ENCODE measurements at regions not wholly inside any gene's neighbourhood (a gene's known extent, or its start where the extent isn't known, plus 50 kb on each side); places are given as distances from the start of the nearest gene placed in this dataset.

DNA sequence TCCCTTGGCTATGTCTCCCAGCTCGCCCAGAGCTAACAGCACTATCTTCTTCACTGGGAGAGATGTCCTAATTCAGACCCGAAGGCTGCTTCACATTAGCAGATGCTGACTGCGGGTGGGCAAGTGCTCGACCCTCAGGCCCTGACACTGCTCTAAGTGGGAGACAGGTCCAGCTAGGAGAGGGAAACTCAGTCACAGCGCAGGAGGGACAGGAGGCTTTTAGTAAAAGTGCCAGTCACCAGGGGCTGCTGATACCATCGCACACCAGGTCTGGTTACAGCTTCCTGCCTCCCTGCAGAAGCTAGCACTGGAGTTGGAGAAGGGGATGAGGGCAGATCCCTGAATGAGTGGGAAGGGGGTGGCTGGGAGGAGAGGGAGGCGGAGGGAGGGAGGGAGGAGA lies 365.8 kb upstream of the RGMA start:
- TF ChIP-seq, protein P1, sequence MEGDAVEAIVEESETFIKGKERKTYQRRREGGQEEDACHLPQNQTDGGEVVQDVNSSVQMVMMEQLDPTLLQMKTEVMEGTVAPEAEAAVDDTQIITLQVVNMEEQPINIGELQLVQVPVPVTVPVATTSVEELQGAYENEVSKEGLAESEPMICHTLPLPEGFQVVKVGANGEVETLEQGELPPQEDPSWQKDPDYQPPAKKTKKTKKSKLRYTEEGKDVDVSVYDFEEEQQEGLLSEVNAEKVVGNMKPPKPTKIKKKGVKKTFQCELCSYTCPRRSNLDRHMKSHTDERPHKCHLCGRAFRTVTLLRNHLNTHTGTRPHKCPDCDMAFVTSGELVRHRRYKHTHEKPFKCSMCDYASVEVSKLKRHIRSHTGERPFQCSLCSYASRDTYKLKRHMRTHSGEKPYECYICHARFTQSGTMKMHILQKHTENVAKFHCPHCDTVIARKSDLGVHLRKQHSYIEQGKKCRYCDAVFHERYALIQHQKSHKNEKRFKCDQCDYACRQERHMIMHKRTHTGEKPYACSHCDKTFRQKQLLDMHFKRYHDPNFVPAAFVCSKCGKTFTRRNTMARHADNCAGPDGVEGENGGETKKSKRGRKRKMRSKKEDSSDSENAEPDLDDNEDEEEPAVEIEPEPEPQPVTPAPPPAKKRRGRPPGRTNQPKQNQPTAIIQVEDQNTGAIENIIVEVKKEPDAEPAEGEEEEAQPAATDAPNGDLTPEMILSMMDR (conservative IDR thresholded peaks at IDR 0.05; ENCODE audit: low read length): no peak
- TF ChIP-seq EZH2phosphoT487 (IDR thresholded peaks at IDR 0.05; ENCODE audit: borderline replicate concordance): no peak

Measured in Loucy (cell line).